Dedifferentiated amniotic fluid mesenchymal stem cell (primary cell): ENCODE measurements at regions not wholly inside any gene's neighbourhood (a gene's known extent, or its start where the extent isn't known, plus 50 kb on each side); places are given as distances from the start of the nearest gene placed in this dataset.

Experiments
- DNase-seq: peaks from one replicate; pipeline ENCODE4 v3.0.0-alpha.2; 2016; ENCODE audit errors: extremely low spot score

DNA sequence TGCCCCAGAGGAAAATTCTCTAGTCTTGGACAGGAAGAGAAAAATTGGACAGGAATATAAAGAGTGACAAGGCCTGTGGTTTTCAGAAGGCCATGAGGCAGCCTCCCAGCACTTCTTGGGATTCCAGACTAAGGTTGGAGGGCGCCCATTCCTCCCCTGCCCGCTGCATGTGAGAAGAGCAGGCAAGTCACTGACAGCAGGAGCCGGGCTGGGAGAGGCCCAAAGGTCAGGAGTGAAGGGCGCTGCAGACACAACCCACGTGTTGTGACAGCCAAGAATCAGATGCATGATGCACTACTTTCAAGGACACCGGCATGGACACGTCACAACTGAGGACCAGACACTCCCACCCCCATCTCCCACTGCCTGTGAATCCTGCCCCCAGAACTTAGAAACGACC lies 256.7 kb downstream of the CBLN1 start:
- DNase-seq = no peak

GRCh38 chr16:49024016-49024415 lies 257.6 kb downstream of the CBLN1 start:
- no peak for DNase-seq

GRCh38 chr16:49023050-49023449 lies 258.6 kb downstream of the CBLN1 start:
- no peak for DNase-seq

- no peak for DNase-seq
Observed at GRCh38 chr16:49022351-49022963, 259.2 kb downstream of the CBLN1 start.

DNA sequence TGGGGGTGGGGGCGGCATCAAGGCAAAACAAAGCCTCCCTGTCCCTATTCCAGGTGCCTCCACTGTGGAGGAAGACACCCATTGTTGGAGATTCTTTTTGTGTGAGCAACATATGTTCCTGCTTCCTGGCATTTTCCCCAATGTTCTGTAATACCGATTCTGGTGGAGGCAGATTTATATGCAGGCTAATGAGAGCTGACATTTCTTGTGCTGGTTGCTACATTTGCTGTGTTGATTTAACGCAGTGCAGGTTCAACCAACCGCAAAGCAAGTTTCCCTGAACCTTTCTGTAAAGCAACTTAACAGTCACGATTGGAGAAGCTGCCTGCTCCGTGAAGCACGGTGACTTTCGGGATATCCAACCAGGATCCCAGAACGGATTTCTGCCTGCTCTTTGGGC lies 260.5 kb downstream of the CBLN1 start:
- no peak for DNase-seq

- DNase-seq = no peak
Observed at GRCh38 chr16:49020436-49020835, 261.2 kb downstream of the CBLN1 start.

DNA sequence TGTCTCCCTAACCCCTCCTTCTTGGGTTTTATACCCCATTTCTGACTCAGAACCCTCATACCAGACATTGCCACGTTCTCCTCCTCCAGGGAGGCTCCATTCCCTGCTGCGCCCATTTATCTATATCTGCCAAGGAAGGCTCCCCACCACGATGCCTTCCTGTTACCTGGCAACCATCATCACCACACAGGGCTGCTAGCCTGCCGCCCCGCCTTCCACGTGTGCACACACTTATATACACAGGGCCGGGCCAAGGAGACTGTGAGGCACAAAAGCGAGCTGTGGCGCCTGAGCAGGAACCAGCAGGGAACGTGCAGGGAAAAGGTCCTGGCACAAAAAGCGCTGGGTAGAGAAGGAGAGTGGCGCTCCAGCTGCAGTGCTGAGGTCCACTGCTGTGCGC lies 261.8 kb downstream of the CBLN1 start:
- no peak for DNase-seq

GRCh38 chr16:49019081-49019633 lies 262.5 kb downstream of the CBLN1 start:
- DNase-seq = no peak

DNA sequence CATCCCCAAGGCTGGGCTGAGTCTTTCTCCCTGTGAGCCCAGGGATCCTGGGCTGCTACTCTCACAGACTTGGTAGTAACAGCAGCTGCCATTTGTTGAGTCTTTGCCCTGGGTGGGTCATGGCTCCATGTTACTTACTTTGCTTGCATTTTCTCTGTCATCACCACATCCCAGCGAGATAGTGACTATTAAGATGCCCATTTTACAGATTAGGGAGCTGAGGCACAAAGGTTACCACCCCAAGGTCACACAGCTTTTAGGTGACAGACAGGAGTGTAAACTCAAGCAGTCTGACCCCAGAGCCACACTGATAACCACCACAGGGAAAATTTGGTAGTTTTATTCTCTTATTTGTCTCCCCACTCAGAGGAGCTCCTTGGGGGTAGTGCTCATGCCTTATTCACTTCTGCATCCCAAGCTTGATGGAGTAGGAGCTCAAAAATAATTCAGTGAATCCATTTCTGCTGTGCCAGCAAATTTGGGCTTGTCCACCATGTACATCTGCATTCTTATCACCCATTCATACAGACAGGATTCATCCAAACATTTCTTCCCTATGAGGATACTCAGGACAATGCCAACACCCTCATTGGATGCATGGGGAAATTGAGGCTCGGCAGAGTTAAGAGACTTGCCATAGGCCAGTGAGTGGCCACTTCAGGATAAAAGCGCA lies 263.2 kb downstream of the CBLN1 start:
- DNase-seq = no peak

DNA sequence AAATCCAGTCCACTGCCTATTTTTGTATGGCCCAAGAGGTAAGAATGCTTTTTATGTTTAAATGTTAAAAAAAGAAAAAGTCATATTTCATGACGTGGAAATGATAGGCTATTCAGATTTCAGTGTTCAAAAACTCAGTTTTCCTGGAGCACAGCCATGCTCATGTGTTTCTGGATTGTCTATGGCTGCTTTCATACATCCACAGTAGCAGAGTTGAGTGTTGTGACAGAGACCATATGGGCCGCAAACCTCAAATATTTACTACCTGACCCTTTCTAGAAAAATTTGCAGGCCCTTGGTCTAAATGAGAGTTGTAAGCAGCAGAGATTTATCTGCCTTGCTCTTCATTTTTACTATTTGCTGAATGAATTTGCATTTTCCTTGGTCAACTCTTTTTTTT lies 264.1 kb downstream of the CBLN1 start:
- DNase-seq = no peak

- no peak for DNase-seq
Observed at GRCh38 chr16:49016461-49016860, 265.2 kb downstream of the CBLN1 start.

- no peak for DNase-seq
Observed at GRCh38 chr16:49015225-49015592, 266.4 kb downstream of the CBLN1 start.

- no peak for DNase-seq
Observed at GRCh38 chr16:49014277-49015224, 267.1 kb downstream of the CBLN1 start.

DNA sequence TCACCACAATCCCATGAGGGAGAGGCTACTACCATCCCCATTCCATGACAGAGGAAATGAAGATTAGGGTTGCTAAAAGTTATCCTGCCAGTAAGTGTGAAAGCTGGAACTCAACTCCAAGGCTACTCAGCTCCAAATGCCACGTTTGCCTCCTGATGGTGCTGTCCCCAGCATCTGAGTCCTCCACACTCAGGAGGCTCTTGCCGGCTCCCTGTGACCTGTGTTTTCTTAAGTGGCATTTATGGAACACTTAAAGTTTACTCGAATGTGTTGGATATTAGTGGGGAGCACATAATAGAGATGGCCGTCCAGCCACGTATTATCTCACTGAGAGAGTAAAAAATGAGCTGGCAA lies 267.9 kb downstream of the CBLN1 start:
- no peak for DNase-seq

- DNase-seq = no peak
Observed at GRCh38 chr16:49012961-49013726, 268.5 kb downstream of the CBLN1 start.

DNA sequence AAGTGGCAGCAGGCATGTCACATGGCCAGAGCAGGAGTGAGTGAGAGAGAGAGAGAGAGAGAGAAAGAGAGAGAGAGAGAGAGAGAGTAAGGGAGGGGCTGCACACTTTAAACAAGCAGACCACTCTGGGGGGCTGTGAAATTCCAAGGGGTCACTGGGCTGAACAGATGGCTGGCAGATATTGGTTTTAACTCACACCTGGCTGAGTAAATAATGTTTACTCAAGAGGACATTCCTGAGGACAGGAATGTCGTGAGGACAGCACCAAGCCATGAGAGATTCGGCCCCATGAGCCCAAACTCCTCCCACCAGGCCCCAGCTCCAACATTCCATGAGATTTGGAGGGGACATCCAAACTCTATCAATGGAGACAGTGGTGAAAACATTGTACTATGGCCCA lies 269.7 kb downstream of the CBLN1 start:
- DNase-seq = no peak

DNA sequence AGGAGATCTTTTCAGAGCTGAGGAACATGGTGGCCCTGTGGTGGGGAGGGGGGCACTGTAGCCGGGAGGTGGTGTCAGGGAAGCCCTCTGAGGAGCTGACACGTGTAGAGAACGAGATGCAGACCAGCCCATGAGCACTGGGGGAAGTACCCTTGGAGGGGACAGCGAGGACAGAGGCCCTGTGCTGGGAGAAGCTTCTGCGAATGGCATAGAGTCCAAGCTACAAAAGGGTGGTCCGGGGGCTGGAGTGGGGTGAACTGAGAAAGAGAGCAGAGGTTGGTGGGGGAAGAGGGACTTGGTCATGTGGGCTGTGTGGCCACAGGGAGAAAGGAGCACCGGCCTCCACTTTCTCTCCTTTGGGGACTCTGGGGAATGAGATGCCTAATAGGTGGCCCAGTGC lies 270.8 kb downstream of the CBLN1 start:
- DNase-seq = no peak

GRCh38 chr16:49010396-49010795 lies 271.2 kb downstream of the CBLN1 start:
- no peak for DNase-seq

DNA sequence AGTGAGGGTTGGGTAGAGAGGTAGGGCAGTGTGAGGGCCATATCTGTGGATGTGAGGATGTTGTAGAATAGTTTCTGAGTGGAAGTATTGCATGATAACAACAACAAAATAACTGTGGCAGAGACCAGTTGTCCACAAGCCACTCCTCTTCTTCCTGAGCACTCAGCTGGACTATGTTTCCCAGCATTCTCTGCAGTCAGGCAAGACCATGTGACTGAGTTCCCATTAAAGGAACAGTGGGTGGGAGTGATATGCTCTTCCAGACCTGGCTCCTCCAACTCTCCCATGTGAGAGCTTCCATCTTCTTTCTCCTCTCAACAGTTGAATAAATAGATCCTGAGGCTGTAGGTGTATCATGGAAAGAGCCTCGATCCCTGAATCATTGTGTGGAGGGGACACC lies 272.4 kb downstream of the CBLN1 start:
- no peak for DNase-seq

DNA sequence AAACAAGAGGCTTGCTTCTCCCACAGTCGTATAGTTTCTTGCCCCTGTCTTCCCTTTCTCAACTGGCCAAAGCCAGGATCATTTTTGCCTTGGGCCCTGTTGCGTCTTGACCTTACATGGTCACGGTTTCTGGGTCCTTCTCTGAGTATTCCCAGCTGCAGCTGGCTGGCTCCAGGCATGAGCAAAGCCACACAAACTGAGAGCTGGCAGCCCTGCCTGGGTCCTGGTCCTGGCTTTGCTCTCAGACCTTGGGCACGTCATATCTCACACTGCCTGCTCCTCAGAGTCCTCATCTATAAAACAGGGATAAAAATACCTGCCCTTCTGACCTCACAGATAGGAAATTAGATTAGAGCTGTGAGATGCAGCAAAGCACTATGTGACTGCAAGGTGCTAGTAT lies 277.6 kb downstream of the CBLN1 start:
- DNase-seq = no peak

DNA sequence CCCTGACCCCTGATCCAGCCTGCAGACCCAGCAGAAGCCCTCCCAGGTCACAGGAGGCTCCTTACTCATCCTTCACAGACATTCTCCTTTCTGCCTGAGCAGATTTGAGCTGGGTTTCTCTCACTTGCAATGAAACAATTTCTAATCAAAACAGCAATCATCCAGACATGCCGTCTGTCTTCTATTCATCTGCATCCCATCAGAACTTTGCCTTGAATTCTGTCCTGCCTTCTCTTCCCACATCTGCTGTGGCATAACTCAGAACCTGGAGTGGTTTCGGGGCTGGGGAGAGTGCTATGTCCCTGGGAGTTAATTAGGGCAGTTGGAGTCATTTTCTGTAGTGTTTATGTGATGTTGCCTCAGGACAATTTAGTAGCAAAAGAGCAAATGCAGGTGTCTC lies 278.6 kb downstream of the CBLN1 start:
- no peak for DNase-seq

GRCh38 chr16:49000594-49000993 lies 281.0 kb downstream of the CBLN1 start:
- DNase-seq = no peak
